ENCODE measurements at regions not wholly inside any gene's neighbourhood (a gene's known extent, or its start where the extent isn't known, plus 50 kb on each side); places are given as distances from the start of the nearest gene placed in this dataset.
"Not testable (repeated sequence)": the region's sequence is repeated elsewhere in the genome, so short reads cannot be mapped to it uniquely, and the experiment has no call there.

GRCh38 chr1:148386031-148386398, 97.1 kb downstream of the PPIAL4G start:
- DNase-seq = not testable (repeated sequence)

GRCh38 chr1:148385371-148386030, 97.6 kb downstream of the PPIAL4G start:
- no peak for DNase-seq

GRCh38 chr1:148383966-148384365, 99.1 kb downstream of the PPIAL4G start:
- DNase-seq = no peak

- DNase-seq = no peak
Observed at GRCh38 chr1:148379697-148380096, 103.4 kb downstream of the PPIAL4G start.

- no peak for DNase-seq
Observed at GRCh38 chr1:148379170-148379500, 104.0 kb downstream of the PPIAL4G start.

GRCh38 chr1:148377992-148378391, 105.1 kb downstream of the PPIAL4G start:
- DNase-seq = not testable (repeated sequence)

GRCh38 chr1:148377045-148377444, 106.1 kb downstream of the PPIAL4G start:
- DNase-seq = not testable (repeated sequence)

GRCh38 chr1:148374101-148374500, 109.0 kb downstream of the PPIAL4G start:
- no peak for DNase-seq

- no peak for DNase-seq
Observed at GRCh38 chr1:148373192-148373925, 109.7 kb downstream of the PPIAL4G start.

- DNase-seq = no peak
Observed at GRCh38 chr1:148372731-148373130, 110.4 kb downstream of the PPIAL4G start.

- DNase-seq = not testable (repeated sequence)
Observed at GRCh38 chr1:148372051-148372726, 110.9 kb downstream of the PPIAL4G start.

GRCh38 chr1:148371551-148371994, 111.5 kb downstream of the PPIAL4G start:
- DNase-seq = peak; percentile 63

GRCh38 chr1:148370661-148371060, 112.4 kb downstream of the PPIAL4G start:
- DNase-seq = not testable (repeated sequence)

- DNase-seq = no peak
Observed at GRCh38 chr1:148367596-148367995, 115.5 kb downstream of the PPIAL4G start.

GRCh38 chr1:148366136-148366753, 116.9 kb downstream of the PPIAL4G start:
- DNase-seq = not testable (repeated sequence)

GRCh38 chr1:148365151-148365550, 118.0 kb downstream of the PPIAL4G start:
- DNase-seq = not testable (repeated sequence)

GRCh38 chr1:148363979-148364378, 119.1 kb downstream of the PPIAL4G start:
- DNase-seq = not testable (repeated sequence)

GRCh38 chr1:148363439-148363810, 119.7 kb downstream of the PPIAL4G start:
- no peak for DNase-seq

GRCh38 chr1:148362626-148363438, 120.3 kb downstream of the PPIAL4G start:
- no peak for DNase-seq

GRCh38 chr1:148362216-148362611, 120.9 kb downstream of the PPIAL4G start:
- no peak for DNase-seq

- DNase-seq = not testable (repeated sequence)
Observed at GRCh38 chr1:148361427-148362215, 121.5 kb downstream of the PPIAL4G start.
